HepG2 (cell line): ENCODE measurements at regions not wholly inside any gene's neighbourhood (a gene's known extent, or its start where the extent isn't known, plus 50 kb on each side); places are given as distances from the start of the nearest gene placed in this dataset.

Experiments
- BCL3 ChIP-seq: sonication (generic); formaldehyde crosslinking; IDR thresholded peaks from 2 replicates; pipeline ENCODE4 v1.5.1; 2020; ENCODE audit warnings: mild to moderate bottlenecking, missing genetic modification reagents, moderate library complexity
- DPF2 ChIP-seq: sonication (generic); formaldehyde crosslinking; IDR thresholded peaks from 2 replicates; pipeline ENCODE4 v1.4.0; 2020; ENCODE audit warnings: mild to moderate bottlenecking, low read depth, missing genetic modification reagents, borderline replicate concordance
- ELF1 ChIP-seq: sonication (generic); formaldehyde crosslinking; IDR thresholded peaks from 2 replicates; pipeline ENCODE4 v1.4.0; 2020; ENCODE audit warnings: missing genetic modification reagents
- EZH2 ChIP-seq: conservative IDR thresholded peaks from 2 replicates; pipeline ENCODE4 v1.6.1; 2012; ENCODE audit warnings: mild to moderate bottlenecking, low read depth, low read length, moderate library complexity
- IRX3 ChIP-seq: sonication (generic); formaldehyde crosslinking; IDR thresholded peaks from 2 replicates; pipeline ENCODE4 v1.8.1; 2023; ENCODE audit warnings: mild to moderate bottlenecking, low read depth, missing genetic modification reagents, borderline replicate concordance
- TCF7 ChIP-seq: sonication (generic); IDR thresholded peaks from 2 replicates; pipeline ENCODE4 v1.6.1; 2016; ENCODE audit warnings: antibody characterized with exemption, low read depth
- ZEB1 ChIP-seq: IDR thresholded peaks from 2 replicates; pipeline ENCODE4 v1.6.1; 2012; ENCODE audit warnings: mild to moderate bottlenecking, low read depth, inconsistent platforms; ENCODE audit not compliant: insufficient replicate concordance
- ZNF124 ChIP-seq: sonication (generic); formaldehyde crosslinking; IDR thresholded peaks from 2 replicates; pipeline ENCODE4 v1.4.0; 2020; ENCODE audit warnings: missing genetic modification reagents

- no peak for TF ChIP-seq ZNF124
- no peak for TF ChIP-seq DPF2
- no peak for TF ChIP-seq IRX3 (CRISPR knock-in tag)
- no peak for TF ChIP-seq ELF1
- no peak for TF ChIP-seq TCF7
- no peak for TF ChIP-seq EZH2
- no peak for TF ChIP-seq ZEB1
- TF ChIP-seq BCL3 (CRISPR knock-in tag): no peak
These were observed 357.2 kb downstream of the DLEU7 start for GRCh38 chr13:50485979-50486935.
